ENCODE measurements at regions not wholly inside any gene's neighbourhood (a gene's known extent, or its start where the extent isn't known, plus 50 kb on each side); places are given as distances from the start of the nearest gene placed in this dataset.

DNA sequence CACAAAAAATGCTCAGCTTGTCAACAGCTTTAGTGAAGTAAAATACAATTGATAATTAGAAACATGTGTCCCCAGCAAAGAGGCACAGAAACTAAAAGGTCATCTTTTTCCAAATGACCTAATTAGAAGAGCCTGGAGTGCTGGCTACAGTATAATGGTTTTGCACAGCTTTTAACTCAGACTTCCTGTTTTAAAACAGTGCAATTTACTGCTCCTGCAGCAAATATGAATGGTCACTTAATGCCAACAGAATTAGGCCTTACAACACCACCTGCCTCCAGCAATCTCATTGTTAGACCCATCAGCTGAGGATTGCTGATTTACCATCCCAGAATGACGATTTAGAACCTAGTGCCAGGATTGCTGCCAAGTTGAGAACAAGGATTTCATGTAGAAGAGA, 239.3 kb downstream of the CETN3 start:
- TF ChIP-seq, protein P1, sequence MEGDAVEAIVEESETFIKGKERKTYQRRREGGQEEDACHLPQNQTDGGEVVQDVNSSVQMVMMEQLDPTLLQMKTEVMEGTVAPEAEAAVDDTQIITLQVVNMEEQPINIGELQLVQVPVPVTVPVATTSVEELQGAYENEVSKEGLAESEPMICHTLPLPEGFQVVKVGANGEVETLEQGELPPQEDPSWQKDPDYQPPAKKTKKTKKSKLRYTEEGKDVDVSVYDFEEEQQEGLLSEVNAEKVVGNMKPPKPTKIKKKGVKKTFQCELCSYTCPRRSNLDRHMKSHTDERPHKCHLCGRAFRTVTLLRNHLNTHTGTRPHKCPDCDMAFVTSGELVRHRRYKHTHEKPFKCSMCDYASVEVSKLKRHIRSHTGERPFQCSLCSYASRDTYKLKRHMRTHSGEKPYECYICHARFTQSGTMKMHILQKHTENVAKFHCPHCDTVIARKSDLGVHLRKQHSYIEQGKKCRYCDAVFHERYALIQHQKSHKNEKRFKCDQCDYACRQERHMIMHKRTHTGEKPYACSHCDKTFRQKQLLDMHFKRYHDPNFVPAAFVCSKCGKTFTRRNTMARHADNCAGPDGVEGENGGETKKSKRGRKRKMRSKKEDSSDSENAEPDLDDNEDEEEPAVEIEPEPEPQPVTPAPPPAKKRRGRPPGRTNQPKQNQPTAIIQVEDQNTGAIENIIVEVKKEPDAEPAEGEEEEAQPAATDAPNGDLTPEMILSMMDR (IDR thresholded peaks at IDR 0.05; ENCODE audit: control insufficient read depth, insufficient read depth, low read depth, low read length, missing control alignments): no peak
- no peak overlapping the region for H3K4me3 ChIP-seq (ENCODE audit: control insufficient read depth, low read depth, low read length)
- DNase-seq (ENCODE audit: low read depth): no peak

DNA sequence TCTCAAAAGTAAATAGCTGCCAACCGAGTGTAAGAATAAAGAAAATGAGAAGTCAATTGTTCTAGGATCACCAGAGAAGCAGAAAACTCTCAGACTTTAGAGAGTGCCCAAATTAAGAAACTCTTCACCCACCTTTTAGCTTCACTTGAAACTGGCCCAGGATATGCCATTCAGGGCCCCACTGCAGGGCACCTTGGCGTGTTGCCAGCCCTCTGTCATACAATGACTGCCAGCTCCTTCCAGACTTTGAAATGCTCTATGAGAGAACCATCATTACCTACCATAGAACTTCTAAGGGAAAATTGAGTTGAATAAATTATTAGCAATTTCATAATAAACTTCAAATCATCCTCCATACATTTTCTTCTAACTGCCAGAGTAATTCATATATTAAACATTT, 240.5 kb downstream of the CETN3 start:
- DNase-seq (ENCODE audit: low read depth): no peak
- no peak overlapping the region for H3K4me3 ChIP-seq (ENCODE audit: control insufficient read depth, low read depth, low read length)
- TF ChIP-seq, protein P1 (IDR thresholded peaks at IDR 0.05; ENCODE audit: control insufficient read depth, insufficient read depth, low read depth, low read length, missing control alignments): no peak

DNA sequence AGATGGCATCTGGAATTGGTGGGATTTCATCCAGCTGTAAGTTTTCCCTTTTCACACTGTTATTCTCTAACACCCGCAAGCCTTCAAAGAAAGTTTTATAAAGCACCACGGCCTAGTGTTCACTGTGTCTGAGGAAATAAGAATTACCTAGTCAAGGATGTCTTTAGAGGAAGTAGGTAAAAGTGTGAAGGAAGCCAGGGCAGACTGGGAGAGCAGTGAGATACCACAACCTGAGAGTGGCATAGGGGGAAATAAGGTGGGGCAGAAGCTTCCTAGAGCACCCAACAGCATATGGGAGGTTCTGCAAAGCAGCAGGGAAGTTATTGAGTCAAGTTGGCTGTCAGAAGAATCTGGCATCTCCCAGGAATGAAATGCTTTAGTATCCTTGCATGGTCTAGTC, 241.2 kb downstream of the CETN3 start:
- no peak overlapping the region for H3K4me3 ChIP-seq (ENCODE audit: control insufficient read depth, low read depth, low read length)
- TF ChIP-seq, protein P1 (IDR thresholded peaks at IDR 0.05; ENCODE audit: control insufficient read depth, insufficient read depth, low read depth, low read length, missing control alignments): no peak
- DNase-seq (ENCODE audit: low read depth): no peak

DNA sequence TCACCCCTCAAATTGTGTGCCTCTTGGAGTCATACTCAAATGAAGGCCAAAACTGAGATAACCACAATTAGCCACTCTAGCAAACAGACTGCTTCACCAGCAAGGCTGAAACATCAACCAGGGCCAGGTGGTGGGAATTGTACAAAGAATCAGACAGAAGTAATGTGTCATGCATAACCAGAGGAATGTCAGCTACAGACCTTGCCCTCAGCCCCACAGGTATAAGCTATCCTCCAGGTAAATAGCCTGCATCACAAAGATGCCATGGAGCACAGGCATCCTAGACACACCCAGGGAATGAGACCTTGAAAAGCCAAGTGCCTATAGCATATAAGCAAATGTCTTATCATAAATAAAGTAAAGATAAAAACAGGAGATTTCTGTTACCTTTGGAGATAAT, 242.7 kb downstream of the CETN3 start:
- TF ChIP-seq, protein P1 (IDR thresholded peaks at IDR 0.05; ENCODE audit: control insufficient read depth, insufficient read depth, low read depth, low read length, missing control alignments): no peak
- no peak overlapping the region for H3K4me3 ChIP-seq (ENCODE audit: control insufficient read depth, low read depth, low read length)
- no peak for DNase-seq (ENCODE audit: low read depth)

DNA sequence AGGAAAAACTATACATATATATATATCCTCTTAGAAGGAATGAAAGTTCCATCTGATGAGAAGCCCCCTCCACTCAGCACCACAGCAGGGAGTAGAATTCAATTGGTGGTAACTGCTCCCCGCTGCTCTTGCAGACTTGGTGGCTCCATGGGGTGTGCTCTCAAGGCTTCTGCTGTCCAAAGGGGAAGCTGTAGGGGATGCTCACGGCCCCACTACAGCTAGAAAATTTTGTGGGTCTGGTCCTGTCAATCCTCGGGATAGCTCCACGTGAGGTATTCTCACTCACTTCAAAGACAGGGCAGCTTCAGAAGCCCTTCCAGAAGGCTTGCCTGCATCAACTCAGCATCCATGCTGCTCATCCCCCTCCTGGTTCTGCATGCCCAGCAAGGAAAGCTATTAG, 247.2 kb downstream of the CETN3 start:
- TF ChIP-seq, protein P1 (IDR thresholded peaks at IDR 0.05; ENCODE audit: control insufficient read depth, insufficient read depth, low read depth, low read length, missing control alignments): no peak
- H3K4me3 ChIP-seq (ENCODE audit: control insufficient read depth, low read depth, low read length): no peak overlapping the region
- no peak for DNase-seq (ENCODE audit: low read depth)

DNA sequence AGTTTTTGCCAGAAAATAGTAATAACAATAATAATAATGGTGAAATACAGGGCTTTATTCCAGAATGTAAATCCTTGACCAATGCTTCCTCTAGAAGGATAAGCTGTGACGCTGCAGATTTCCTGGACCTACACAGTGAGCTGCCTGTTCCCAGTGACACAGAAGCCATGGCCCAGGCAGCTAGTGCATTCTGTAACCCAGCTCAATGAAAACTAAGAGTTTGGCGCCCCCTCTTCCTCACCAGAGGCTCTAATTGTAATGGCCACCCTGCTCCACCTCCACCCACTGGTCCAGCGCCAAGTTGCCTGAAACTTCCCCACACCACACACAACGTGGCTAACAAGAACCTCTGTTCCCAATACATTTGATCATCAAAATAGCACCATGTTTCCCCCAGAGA, 248.1 kb downstream of the CETN3 start:
- TF ChIP-seq, protein P1 (IDR thresholded peaks at IDR 0.05; ENCODE audit: control insufficient read depth, insufficient read depth, low read depth, low read length, missing control alignments): no peak
- no peak for DNase-seq (ENCODE audit: low read depth)
- no peak overlapping the region for H3K4me3 ChIP-seq (ENCODE audit: control insufficient read depth, low read depth, low read length)

DNA sequence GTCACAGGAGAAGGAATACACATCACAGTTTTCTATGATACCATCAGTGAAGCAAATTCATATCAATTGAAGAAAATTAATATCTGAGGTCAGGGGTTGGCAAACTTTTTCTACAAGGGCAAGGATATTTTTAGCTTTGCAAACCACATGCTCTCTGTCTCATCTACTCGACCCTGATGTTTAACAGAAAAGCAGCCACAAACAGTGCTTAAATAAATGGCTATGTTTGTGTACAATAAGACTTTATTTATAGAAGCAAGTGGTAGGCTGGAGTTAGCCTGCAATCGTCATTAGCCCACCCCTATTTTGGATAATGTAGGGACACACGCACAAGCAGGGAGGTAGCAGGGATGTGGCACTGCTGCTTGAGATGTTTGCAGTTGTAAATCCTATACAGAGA, 251.4 kb downstream of the CETN3 start:
- TF ChIP-seq, protein P1 (IDR thresholded peaks at IDR 0.05; ENCODE audit: control insufficient read depth, insufficient read depth, low read depth, low read length, missing control alignments): no peak
- no peak for DNase-seq (ENCODE audit: low read depth)
- no peak overlapping the region for H3K4me3 ChIP-seq (ENCODE audit: control insufficient read depth, low read depth, low read length)

All from AG09309 (cell line).